NCI-H2227 treated with DMSO at 0.1 percent for 48 hours (cell line): ENCODE measurements at regions not wholly inside any gene's neighbourhood (a gene's known extent, or its start where the extent isn't known, plus 50 kb on each side); places are given as distances from the start of the nearest gene placed in this dataset.

Experiments used
- DNase-seq: peaks from one replicate; lab custom pipeline; 2025; lab: John Stamatoyannopoulos, UW

DNA sequence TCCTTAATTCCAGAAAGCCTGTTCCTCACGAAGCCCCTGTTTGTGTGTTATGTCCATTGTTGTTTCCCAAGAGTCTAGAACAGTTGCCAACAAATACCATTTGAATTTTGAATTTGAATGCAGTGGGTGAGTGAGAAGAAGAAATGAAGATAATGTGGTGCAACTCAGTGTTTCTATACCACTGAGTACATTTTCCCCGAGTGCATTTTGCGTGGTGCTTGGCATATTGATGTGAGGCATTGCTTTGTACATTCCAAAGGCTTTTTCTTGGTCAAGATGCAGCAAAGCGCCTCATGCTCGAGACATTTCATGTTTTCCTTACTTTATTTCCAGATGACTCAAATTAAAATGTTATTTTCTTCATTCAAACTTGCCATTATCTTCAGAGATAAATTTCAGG lies 253.1 kb upstream of the RPS6KA3 start:
- no peak for DNase-seq

DNA sequence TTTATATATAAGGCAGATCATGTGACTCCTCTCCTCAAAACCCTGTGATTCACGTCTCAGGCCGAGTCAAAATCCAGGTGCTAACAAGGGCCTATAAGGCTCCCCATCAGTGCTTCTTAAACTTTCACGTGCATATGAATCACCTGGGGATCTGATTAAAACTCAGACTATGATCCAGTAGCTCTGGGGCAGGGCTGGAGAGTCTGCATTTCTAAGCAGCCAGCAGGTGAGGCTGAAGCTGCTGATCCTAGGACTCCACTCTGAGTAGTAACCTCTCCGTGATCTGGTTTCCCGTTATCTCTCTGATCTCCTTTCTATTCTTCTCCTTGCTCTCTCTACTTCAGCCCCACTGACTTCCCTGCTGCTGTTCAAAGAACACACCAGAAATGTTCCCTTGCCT lies 252.4 kb upstream of the RPS6KA3 start:
- DNase-seq, result no peak

DNA sequence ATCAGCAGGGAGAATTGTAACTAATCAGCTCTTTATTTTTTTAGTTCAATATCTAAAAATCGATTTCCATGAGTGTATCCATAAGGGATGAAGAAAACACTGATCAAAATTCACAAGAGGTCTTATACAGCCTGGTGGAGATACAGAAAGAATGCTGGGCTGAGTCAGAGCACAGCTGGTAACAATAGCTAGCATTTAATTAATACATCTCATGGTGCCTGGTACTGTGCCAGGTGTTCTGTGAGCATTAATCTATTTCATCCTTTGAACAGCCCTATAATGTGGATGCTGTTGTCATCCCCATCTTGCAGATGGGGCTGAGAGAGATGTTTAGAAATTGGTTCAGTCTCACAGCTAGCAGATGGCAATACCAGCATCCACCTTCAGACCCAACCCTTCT lies 250.9 kb upstream of the RPS6KA3 start:
- no peak for DNase-seq

DNA sequence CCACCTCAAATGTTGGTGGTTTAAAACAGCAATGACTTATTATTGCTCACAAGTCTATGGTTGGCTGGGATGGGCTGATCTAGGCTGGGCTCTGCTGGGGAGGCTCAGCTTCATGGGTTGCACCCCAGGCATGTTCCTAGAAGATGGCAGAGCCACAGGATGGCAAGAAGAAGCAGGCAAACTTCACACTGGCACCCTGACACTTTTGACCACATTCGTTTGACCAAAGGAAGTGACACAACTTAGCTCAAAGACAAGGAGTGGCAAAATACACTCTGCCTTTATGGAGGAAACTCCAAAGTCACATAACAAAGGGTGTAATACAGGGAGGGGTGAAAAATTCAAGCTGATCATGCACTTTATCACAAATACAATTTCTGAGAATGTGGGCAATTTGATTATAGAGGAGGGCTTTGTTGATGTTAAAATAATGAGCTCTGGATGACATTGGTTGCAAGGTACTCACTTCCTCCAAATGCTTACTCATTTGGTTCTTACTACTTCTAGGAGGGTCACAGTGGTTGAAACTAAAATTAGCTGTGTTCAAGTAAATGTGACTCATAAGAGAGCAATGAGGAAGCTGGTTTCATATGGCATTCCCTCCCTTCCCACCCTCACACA lies 249.2 kb upstream of the RPS6KA3 start:
- no peak for DNase-seq

DNA sequence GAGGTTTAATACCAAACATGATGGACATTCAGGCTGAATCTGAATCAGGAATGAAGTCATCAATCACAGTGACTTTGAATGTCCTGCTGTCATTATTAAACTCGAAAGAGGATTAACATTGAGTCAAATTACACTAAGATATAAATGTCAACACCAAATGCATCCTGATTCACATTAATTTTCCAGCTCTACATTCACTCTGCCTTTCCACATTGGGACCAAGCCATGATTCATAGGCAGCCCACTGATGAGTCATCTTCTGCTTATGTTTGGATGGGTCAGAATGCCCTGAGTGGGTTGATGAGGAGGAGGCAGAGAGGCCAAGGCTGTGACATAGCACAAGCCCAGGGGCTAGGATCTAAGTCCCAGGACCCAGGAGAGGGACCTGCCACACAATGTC lies 247.6 kb upstream of the RPS6KA3 start:
- no peak for DNase-seq

DNA sequence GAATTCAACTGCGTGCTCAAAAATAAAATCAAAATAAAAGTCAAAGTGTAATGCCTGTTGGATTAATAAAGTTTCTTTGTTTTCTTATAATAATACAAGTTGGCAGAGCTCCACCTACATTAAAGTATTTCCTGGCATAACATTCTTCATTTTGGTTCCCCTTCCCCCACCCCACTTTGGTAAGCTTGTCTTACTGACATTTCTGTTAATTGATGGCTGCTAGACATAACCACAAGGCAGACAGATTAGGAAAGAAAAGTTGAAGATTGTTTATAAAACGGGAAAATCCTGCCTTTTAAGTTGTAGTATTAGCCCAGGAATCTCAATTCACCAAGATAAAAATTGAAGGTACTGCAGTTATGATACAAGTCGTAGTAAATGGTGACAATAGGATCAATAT lies 246.5 kb upstream of the RPS6KA3 start:
- no peak for DNase-seq

DNA sequence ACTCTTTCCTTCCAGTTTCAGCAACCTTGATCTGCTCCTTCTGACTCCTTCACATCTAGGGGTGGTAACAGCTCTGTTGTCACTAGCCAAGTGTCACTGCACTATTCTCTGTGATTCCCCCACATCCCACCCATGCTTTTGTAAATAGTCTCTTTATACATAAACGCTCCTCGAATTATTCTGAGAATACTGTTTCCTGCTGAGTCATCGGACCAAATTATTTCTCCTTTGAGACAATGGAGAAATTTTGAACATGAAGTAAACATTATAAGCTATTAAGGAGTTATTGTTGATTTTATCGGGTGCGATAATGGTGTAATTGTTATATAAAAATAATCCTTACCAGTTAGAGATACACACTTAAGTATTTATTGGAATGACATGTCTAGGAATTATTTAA lies 245.1 kb upstream of the RPS6KA3 start:
- DNase-seq, result no peak

DNA sequence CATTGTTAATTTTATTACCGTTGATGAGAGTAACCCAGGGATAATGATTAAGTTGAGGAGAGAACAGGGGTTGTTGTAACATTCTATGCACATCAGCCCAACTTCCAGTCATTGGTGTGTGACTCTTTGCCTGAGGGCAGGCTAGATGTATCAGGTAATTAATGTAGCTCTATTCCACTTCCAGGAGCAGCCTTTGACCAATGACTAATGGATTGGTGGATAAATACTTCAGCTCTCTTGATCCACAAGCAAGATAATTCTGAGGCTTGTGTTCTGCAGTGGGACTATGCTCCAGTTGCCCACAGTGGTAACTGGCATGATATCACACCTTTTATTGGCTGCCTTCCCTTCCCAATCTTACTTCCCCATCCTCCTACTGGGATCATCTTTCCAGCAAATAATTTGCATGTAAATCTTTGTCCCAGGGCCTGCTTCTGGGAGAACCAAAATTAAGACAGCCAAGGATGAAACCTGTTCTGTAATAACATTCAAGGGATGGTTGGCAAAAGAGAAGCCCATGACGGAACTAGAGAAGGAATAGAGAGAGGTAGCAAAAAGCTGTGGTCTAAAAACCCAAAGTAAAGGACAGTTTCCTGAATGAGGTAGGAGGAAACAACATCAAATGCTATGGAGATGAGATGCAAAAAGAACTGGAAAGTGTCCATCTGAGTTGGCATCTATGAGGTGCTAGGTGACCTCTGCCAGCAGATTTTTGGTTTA lies 241.4 kb upstream of the RPS6KA3 start:
- DNase-seq, result no peak

DNA sequence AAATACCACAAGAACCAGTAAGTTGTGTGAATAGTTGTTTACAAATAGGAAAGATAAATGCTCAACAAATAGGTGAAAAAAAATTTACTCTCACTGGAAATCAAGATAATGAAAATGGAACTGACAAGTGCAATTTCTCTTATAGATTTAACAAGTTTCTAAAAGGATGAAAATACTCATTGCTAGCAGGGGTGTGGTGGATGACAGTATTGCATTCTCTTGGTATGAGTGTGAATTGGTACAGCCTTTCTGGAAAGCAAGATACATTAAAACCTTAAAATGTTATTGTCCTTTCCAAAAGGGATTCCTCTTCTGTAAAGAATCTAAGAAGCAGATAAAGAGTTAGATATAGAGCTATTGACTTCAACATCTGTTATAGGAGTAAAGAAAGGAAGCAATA lies 240.0 kb upstream of the RPS6KA3 start:
- DNase-seq, result no peak

DNA sequence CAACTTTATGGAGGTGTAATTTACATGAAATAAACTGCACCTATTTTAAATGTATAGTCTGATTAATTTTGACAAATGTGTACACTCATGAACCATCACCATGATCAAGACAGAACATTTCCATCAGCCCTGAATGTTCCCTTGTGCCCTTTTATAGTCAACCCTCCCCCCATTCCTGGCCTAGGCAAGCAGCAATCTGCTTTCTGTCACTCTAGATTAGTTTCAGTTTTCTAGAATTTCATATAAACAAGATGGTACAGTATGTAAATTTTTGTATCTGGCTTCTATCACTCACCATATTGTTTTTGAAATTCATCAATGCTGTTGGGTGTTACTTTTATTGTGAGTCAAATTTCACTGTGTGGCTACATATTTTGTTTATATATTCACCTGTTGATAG lies 234.2 kb upstream of the RPS6KA3 start:
- no peak for DNase-seq

DNA sequence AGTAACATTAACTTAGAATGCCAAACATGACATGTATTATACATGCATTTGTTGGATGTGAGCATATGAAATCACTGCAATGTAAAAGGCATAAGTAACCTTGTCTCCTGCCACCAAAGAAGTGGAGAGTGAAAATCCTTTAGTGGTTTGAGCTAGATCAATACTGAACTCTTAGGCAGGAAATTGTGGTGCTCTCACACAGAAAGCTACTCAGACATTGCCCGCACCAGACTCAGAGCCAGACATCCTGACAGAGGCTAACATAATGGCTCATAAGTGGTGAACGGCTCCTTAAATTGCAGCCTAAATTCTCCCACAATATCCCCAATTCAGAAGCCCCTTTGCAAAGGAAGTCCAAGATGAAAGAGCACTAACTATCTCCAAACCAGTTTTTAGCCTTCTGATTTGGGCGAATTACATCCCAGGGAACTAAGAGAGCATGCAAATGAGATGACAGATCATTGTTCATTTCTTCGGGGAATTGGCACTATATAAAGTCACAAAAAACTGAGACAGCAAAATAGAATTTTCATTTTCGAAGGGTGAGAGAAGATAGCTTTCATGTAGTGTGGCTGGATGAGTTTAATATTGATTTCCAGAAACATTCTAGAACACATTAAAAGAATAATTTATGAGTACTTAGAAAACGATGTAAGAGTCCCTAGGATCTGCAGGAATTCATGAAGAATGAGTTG lies 233.6 kb upstream of the RPS6KA3 start:
- DNase-seq, result peak; percentile 26

DNA sequence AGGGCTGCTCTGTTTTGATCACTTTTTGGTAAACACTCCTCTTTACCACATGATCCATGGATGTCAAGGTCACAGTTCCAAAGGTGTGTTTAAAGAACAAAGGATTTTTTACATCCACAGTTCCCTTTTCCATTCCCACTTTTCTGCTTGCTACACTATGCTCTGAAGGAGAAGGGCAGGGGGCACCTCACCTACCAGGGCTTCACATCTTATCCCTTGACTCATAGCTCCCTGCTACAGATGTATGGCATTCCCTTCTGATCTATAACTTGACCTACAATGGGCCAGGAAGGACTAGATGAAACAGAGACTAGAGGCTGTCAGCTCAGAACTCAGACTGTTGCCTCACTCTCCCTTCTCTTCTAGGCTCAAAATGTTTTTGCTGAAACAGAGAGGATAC lies 233.1 kb upstream of the RPS6KA3 start:
- no peak for DNase-seq

DNA sequence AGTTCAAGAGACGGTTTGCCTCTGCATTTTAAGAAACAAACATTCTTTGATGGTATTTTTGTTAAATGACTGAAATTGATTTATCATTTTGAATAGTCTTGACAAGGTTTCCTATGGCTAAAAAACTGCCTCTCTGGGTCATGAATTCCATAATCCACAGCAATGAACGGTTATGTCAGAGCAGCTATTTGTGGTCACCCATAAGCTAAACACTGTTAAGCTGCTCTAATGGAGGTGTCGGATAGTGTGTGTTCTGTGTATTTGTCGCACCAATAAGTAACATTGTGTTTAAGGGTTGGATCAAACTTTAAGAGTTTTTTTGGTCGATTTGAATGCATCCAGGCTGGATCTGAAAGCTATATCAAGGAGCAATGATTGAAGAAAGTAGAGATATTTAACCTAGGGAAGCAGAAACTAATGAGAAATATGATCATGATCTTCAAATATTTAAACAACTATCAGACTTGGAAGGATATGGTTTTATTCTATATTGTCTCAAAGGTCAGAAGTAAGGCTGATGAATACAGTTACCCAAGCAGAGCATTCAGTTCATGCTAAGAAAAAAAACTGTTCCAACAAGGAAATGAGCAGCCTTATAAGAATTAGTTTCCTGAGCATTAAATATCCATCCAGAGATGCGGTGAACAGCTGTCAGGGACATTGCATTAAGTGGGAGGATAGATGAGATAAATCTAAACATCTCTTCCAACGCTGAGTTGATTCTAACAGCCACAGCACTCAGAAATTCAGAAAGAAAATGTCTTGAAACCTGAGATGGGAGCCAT lies 232.3 kb upstream of the RPS6KA3 start:
- no peak for DNase-seq

DNA sequence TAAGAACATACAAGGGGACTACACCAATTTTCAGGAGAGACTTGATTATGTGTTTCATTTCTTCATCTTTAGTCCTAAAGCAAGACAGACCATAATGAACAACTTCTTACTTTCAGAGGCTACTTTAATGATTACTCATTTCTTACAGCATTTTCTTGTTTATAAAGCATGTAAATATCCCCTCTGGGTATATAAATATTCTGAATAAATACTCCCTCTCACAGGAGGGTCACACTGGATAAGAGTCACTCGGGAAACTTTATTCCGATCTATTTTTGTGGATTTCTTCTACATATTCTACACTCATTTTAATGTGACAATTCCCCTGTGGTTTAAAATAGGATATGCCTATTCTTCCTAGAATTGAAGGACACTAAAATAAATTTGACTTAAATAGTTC lies 228.9 kb upstream of the RPS6KA3 start:
- no peak for DNase-seq

DNA sequence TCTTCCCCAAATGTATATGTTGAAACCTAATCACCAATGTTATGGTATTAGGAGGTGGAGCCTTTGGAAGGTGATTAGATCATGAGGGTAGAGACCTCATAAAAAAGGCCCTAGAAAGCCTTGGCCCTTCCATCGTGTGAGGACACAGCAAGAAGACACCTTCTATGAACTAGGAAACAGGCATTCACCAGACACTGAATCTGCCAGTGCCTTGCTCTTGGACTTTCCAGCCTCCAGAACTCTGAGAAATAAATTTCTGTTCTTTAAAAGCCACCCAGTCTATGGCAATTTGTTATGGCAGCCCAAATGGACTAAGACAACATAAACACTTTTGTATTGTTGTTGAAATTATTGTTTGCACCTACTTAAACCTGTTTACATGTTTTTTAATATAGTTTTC lies 221.8 kb upstream of the RPS6KA3 start:
- DNase-seq, result no peak

DNA sequence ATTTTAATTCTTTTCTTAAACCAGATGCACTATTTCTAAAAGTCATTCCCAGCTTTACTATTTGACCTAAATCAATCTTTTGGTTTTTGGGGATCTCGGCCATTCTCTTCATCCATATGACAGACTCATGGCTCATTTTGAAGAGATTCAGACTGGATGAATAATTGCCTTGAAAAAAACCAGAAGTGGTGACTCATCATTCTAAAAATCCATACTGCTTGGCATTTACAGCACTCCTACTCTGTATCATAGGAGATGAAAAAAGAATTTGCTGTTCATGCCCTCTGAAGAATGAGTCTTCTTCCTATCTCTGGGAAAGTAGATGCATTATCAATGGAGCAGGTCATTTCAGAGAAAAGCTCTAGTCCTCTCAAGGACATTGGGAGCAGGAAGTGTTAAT lies 220.5 kb upstream of the RPS6KA3 start:
- DNase-seq, result no peak

DNA sequence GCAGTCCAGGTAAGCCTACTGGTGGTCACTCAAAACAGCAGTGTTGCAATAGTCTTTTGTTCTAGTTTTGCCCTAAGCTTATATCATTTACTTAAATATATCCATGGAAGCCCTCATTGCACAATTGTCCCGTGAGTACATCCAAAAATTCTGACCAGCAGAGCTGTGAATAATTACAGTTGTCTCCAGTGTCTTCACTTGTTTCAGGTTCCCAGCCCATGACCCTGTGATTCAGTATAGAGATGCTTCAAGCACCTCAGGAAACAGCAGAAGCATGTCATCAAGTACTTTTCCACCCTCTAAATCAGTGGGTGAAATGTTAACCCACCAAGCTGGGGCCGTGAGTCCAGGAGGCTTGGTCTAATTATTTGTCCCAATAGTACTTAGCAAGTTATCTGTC lies 214.9 kb upstream of the RPS6KA3 start:
- no peak for DNase-seq

DNA sequence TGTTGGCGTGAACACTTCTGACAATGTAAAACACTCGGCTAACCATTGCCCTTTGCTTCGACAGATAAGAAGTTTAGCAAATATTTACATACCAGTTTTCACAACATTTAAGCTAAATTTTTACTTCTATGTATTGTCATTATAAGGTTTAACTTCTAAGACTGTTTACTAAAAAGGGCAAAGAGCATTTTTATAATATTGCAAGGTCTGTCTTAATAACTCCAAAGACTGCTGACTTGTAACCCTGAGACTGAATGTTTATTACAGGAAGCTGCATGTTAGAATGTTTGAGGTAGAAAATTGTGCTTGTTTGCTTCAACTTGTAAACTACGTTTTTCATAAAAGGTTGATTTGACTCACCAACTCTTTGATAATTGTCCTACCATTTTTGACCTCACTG lies 213.2 kb upstream of the RPS6KA3 start:
- DNase-seq, result no peak

DNA sequence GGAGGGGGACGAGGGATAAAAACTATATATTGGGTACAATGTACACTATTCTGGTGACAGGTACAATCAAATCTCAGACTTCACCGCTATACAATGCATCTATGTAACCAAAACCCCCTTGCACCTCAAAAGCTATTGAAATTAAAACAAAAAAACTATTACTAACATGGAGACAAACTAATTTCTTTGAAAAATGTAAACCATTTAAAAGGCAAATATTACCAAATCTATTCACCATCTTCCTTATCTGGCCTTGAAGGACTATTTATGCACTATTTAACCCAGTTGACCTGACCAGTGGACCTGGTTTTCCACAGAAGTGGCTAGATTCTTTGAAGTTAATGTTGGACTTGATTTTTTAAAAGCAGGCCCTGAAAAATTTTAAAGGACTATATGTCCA lies 212.3 kb upstream of the RPS6KA3 start:
- no peak for DNase-seq

DNA sequence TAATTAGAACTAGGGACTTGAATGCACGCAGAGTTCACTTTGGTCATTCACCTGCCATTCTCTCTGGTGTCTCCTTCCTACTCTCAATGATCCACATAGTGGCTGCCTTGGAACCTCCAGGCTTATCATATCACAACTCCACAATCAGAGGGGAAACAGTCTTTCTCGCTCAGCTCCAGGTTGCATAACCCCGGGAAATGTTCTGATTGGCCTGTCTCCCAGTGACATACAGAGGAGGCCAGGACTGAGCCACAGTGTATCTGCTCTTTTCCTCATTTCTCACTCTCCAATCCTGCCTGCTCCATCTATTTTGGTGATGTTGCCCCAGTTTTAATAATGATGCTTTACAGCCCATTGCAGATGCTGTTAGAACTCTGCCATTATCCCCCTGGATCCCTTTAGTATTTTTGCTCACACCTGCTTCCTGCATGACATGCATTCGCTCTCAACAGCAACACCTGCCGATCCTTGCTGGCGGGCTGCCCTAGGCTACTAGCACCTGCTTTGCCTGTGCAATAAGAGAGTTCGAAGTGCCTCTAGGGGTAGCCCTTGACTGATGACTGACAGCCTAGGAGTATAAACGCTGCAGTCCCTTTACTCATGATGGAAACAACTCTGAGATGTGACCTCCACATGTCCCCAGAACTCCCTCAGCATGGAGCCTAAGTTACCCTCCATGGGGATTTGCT lies 211.3 kb upstream of the RPS6KA3 start:
- no peak for DNase-seq

DNA sequence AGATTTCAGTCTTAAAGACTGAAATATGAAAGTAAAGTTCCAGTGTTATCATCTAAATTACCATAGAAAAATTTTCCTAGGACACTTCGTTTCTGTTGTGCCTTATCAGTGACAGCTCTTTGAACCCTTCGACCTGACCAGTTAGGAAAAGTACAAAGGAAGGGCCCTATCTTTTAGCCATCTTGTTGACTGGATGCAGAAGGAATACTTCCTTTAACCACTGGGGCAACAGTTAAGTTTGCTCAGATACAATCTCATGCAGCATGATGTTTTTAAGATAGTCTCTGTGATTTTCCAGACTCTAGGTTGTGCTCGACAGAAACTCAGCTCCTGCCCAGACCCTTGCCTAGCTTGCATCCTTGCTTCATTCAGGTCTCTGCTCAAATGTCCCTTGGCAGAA lies 210.5 kb upstream of the RPS6KA3 start:
- no peak for DNase-seq

DNA sequence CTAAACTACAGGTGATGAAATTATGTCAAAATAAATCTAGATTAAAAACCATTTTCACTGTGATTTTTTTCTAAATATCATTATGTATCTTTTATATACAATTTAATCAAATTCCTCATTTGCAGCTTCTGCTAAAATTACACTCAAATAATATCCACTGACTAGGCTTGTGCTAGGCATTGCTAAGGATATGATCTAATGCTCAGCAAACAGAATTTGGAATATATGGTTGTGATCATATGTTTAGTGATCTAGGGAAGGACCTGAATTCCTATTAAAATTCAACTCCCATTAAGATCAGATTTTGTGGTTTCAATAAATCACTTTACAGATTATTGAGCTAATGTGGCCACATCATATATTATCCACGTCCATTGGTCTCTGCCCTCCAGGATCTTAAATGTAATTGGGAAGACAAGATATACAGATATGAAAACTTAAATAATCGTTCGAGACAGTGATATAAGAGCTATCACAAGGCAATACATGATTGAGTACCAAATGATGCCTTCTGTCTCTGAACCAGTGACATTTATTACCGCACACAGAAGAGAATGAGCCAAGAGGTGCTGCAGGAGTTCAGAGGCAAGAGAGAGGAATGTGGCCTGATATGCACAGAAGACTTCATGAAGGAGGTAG lies 206.0 kb upstream of the RPS6KA3 start:
- DNase-seq, result no peak
